WTC11 (cell line): ENCODE measurements at regions not wholly inside any gene's neighbourhood (a gene's known extent, or its start where the extent isn't known, plus 50 kb on each side); places are given as distances from the start of the nearest gene placed in this dataset.

ENCODE experiments used
- ATAC-seq: fragments of 200-7000 bp; cut with Tn5 transposase; 2 replicates; pipeline ENCODE4 v1.10.0; 2021; ENCODE audit warnings: mild to moderate bottlenecking, moderate library complexity
- CTCF ChIA-PET: fragments of 300-600 bp; sonication (Branson Sonifier 250); formaldehyde crosslinking; loops from one replicate; lab custom pipeline; 2021; ENCODE audit warnings: antibody characterized with exemption; lab: Charles Lee
- POLR2A ChIA-PET: fragments of 350-600 bp; sonication (Branson Sonifier 250); formaldehyde crosslinking; loops from one replicate; lab custom pipeline; 2021; ENCODE audit warnings: antibody characterized with exemption; lab: Charles Lee
- DNase-seq: peaks from one replicate; pipeline ENCODE4 v3.0.0; 2021; ENCODE audit warnings: low spot score
- H3K27ac Mint-ChIP-seq: 2 replicates; pipeline ENCODE4 v1.8.0; 2021; ENCODE audit warnings: mixed read lengths
- H3K27me3 Mint-ChIP-seq: 2 replicates; pipeline ENCODE4 v1.8.0; 2021; ENCODE audit warnings: low read depth, mild to moderate bottlenecking, moderate library complexity, mixed read lengths
- H3K36me3 Mint-ChIP-seq: 2 replicates; pipeline ENCODE4 v1.8.0; 2021; ENCODE audit warnings: mixed read lengths
- H3K4me1 Mint-ChIP-seq: 2 replicates; pipeline ENCODE4 v1.8.0; 2022; ENCODE audit warnings: mixed read lengths
- H3K4me3 Mint-ChIP-seq: 2 replicates; pipeline ENCODE4 v1.8.0; 2021; ENCODE audit warnings: mild to moderate bottlenecking, moderate library complexity, mixed read lengths
- H3K9me3 Mint-ChIP-seq: 2 replicates; pipeline ENCODE4 v1.8.0; 2021; ENCODE audit warnings: mixed read lengths
- ATF1 ChIP-seq: sonication (generic); formaldehyde crosslinking; IDR thresholded peaks from 2 replicates; pipeline ENCODE4 v1.8.1; 2023; ENCODE audit warnings: mild to moderate bottlenecking, moderate library complexity, missing genetic modification reagents
- IRF2 ChIP-seq: sonication (generic); formaldehyde crosslinking; IDR thresholded peaks from 2 replicates; pipeline ENCODE4 v1.8.0; 2022; ENCODE audit warnings: low read depth, missing genetic modification reagents, borderline replicate concordance
- JUN ChIP-seq: sonication (generic); formaldehyde crosslinking; IDR thresholded peaks from 2 replicates; pipeline ENCODE4 v1.8.0; 2023; ENCODE audit warnings: mild to moderate bottlenecking, missing genetic modification reagents
- KAT7 ChIP-seq: sonication (generic); formaldehyde crosslinking; IDR thresholded peaks from 2 replicates; pipeline ENCODE4 v1.8.1; 2023; ENCODE audit warnings: missing genetic modification reagents, mild to moderate bottlenecking, borderline replicate concordance
- MXD4 ChIP-seq: fragments of 250-450 bp; sonication (Bioruptor Pico); IDR thresholded peaks from 2 replicates; pipeline ENCODE4 v1.8.0; 2021; ENCODE audit warnings: mild to moderate bottlenecking, moderate library complexity, borderline replicate concordance
- MYBL2 ChIP-seq: sonication (generic); formaldehyde crosslinking; IDR thresholded peaks from 2 replicates; pipeline ENCODE4 v1.8.1; 2023; ENCODE audit warnings: mild to moderate bottlenecking, moderate library complexity, missing genetic modification reagents
- NFATC4 ChIP-seq: fragments of 250-450 bp; sonication (Bioruptor Pico); IDR thresholded peaks from 2 replicates; pipeline ENCODE4 v1.9.0; 2021; ENCODE audit warnings: mild to moderate bottlenecking
- NFYB ChIP-seq: sonication (generic); formaldehyde crosslinking; conservative IDR thresholded peaks from 2 replicates; pipeline ENCODE4 v1.8.0; 2022; ENCODE audit warnings: low read depth, missing genetic modification reagents
- NR1H2 ChIP-seq: sonication (generic); formaldehyde crosslinking; IDR thresholded peaks from 2 replicates; pipeline ENCODE4 v1.9.0; 2021; ENCODE audit warnings: mild to moderate bottlenecking, moderate library complexity, missing genetic modification reagents
- NR2C2 ChIP-seq: sonication (generic); formaldehyde crosslinking; IDR thresholded peaks from 2 replicates; pipeline ENCODE4 v1.8.0; 2022; ENCODE audit warnings: mild to moderate bottlenecking, missing genetic modification reagents
- SOX15 ChIP-seq: fragments of 250-450 bp; sonication (Bioruptor Pico); IDR thresholded peaks from 2 replicates; pipeline ENCODE4 v1.9.0; 2021; ENCODE audit warnings: mild to moderate bottlenecking
- TCF7 ChIP-seq: sonication (generic); formaldehyde crosslinking; IDR thresholded peaks from 2 replicates; pipeline ENCODE4 v1.8.0; 2022; ENCODE audit warnings: mild to moderate bottlenecking, low read depth, missing genetic modification reagents, moderate library complexity
- TEAD4 ChIP-seq: sonication (generic); formaldehyde crosslinking; IDR thresholded peaks from 2 replicates; pipeline ENCODE4 v1.8.0; 2022; ENCODE audit warnings: mild to moderate bottlenecking, missing genetic modification reagents
- ZNF121 ChIP-seq: sonication (generic); formaldehyde crosslinking; IDR thresholded peaks from 2 replicates; pipeline ENCODE4 v1.8.0; 2023; ENCODE audit warnings: missing genetic modification reagents
- ZNF219 ChIP-seq: sonication (generic); formaldehyde crosslinking; IDR thresholded peaks from 2 replicates; pipeline ENCODE4 v1.8.0; 2023; ENCODE audit warnings: missing genetic modification reagents, mild to moderate bottlenecking, borderline replicate concordance
- TF ChIP-seq, protein P1 (sequence below): sonication (generic); formaldehyde crosslinking; conservative IDR thresholded peaks from 2 replicates; pipeline ENCODE4 v1.8.1; 2022; ENCODE audit warnings: mild to moderate bottlenecking, missing genetic modification reagents
- TF ChIP-seq, protein P2 (sequence below): sonication (generic); formaldehyde crosslinking; IDR thresholded peaks from 2 replicates; pipeline ENCODE4 v1.8.1; 2022; ENCODE audit warnings: missing genetic modification reagents, borderline replicate concordance
- TF ChIP-seq, protein P3 (sequence below): sonication (generic); formaldehyde crosslinking; IDR thresholded peaks from 2 replicates; pipeline ENCODE4 v1.8.1; 2023; ENCODE audit warnings: mild to moderate bottlenecking, missing genetic modification reagents, moderate library complexity
- TF ChIP-seq, protein P4 (sequence below): sonication (generic); formaldehyde crosslinking; IDR thresholded peaks from 2 replicates; pipeline ENCODE4 v1.8.1; 2023; ENCODE audit warnings: mild to moderate bottlenecking, moderate library complexity, missing genetic modification reagents
- TF ChIP-seq, protein P5 (sequence below): fragments of 250-450 bp; sonication (Bioruptor Pico); IDR thresholded peaks from 2 replicates; pipeline ENCODE4 v1.9.0; 2021; ENCODE audit warnings: moderate library complexity, mild to moderate bottlenecking, inconsistent platforms, borderline replicate concordance
- TF ChIP-seq, protein P6 (sequence below): sonication (generic); formaldehyde crosslinking; IDR thresholded peaks from 2 replicates; pipeline ENCODE4 v1.8.0; 2022; ENCODE audit warnings: mild to moderate bottlenecking, missing genetic modification reagents
- TF ChIP-seq, protein P7 (sequence below): sonication (generic); formaldehyde crosslinking; IDR thresholded peaks from 2 replicates; pipeline ENCODE4 v1.8.0; 2022; ENCODE audit warnings: mild to moderate bottlenecking, missing genetic modification reagents

DNA sequence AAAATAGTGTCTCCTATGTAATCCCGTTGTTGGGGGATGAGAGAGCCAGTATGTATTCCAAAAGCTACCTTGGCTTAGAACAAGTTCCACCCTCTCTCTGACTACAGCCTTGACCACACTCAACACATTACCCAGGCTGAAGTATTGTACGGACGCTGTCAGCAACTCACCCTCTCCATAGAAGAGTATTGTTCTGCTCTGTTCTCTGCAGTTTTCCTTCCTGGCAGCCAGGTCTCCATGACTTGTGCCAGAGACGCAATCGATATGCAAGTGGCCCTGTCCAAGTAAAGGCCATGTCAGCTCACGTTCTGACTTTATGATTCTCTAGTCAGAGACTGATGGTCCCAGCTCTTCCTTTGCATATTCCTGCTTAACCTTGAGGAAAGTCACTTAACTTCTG is 164.1 kb upstream of the SLCO3A1 start:
- Mint-ChIP-seq H3K9me3 (peaks cover 4% of the 10 kb centered on the region), H3K36me3 (no peaks in the 10 kb centered on the region), H3K27ac (no peak overlapping the region), H3K27me3 (no peaks in the 10 kb centered on the region), H3K4me3 (no peak overlapping the region), H3K4me1 (peaks cover 3% of the 10 kb centered on the region; the same call in 1 of the 2 replicates)
- ChIA-PET CTCF (interaction anchor here (2.4 kb wide), 1 partner anchor 17 kb away, joined by 13 read pairs; no protein-coding TSS in a partner anchor), POLR2A (no interaction called here)
- ATAC-seq (no peak), DNase-seq (no peak)
- TF ChIP-seq, protein P1, sequence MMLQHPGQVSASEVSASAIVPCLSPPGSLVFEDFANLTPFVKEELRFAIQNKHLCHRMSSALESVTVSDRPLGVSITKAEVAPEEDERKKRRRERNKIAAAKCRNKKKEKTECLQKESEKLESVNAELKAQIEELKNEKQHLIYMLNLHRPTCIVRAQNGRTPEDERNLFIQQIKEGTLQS (CRISPR knock-in tag), result no peak
- TF ChIP-seq ZNF121 (CRISPR knock-in tag) (no peak), NFATC4 (CRISPR knock-in tag) (no peak), TEAD4 (CRISPR knock-in tag) (no peak), KAT7 (no peak), MXD4 (CRISPR knock-in tag) (no peak), NFYB (no peak), ZNF219 (no peak), SOX15 (CRISPR knock-in tag) (no peak), TCF7 (no peak), MYBL2 (CRISPR knock-in tag) (no peak), NR1H2 (CRISPR knock-in tag) (no peak), JUN (no peak), IRF2 (CRISPR knock-in tag) (no peak), NR2C2 (CRISPR knock-in tag) (no peak)
- TF ChIP-seq, protein P2, sequence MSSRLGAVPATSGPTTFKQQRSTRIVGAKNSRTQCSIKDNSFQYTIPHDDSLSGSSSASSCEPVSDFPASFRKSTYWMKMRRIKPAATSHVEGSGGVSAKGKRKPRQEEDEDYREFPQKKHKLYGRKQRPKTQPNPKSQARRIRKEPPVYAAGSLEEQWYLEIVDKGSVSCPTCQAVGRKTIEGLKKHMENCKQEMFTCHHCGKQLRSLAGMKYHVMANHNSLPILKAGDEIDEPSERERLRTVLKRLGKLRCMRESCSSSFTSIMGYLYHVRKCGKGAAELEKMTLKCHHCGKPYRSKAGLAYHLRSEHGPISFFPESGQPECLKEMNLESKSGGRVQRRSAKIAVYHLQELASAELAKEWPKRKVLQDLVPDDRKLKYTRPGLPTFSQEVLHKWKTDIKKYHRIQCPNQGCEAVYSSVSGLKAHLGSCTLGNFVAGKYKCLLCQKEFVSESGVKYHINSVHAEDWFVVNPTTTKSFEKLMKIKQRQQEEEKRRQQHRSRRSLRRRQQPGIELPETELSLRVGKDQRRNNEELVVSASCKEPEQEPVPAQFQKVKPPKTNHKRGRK (CRISPR knock-in tag), result no peak
- TF ChIP-seq, protein P3, sequence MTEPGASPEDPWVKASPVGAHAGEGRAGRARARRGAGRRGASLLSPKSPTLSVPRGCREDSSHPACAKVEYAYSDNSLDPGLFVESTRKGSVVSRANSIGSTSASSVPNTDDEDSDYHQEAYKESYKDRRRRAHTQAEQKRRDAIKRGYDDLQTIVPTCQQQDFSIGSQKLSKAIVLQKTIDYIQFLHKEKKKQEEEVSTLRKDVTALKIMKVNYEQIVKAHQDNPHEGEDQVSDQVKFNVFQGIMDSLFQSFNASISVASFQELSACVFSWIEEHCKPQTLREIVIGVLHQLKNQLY, result no peak
- TF ChIP-seq, protein P4, sequence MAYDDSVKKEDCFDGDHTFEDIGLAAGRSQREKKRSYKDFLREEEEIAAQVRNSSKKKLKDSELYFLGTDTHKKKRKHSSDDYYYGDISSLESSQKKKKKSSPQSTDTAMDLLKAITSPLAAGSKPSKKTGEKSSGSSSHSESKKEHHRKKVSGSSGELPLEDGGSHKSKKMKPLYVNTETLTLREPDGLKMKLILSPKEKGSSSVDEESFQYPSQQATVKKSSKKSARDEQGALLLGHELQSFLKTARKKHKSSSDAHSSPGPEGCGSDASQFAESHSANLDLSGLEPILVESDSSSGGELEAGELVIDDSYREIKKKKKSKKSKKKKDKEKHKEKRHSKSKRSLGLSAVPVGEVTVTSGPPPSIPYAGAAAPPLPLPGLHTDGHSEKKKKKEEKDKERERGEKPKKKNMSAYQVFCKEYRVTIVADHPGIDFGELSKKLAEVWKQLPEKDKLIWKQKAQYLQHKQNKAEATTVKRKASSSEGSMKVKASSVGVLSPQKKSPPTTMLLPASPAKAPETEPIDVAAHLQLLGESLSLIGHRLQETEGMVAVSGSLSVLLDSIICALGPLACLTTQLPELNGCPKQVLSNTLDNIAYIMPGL, result no peak
- TF ChIP-seq, protein P5, sequence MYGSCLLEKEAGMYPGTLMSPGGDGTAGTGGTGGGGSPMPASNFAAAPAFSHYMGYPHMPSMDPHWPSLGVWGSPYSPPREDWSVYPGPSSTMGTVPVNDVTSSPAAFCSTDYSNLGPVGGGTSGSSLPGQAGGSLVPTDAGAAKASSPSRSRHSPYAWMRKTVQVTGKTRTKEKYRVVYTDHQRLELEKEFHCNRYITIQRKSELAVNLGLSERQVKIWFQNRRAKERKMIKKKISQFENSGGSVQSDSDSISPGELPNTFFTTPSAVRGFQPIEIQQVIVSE, result no peak
- TF ChIP-seq, protein P6, sequence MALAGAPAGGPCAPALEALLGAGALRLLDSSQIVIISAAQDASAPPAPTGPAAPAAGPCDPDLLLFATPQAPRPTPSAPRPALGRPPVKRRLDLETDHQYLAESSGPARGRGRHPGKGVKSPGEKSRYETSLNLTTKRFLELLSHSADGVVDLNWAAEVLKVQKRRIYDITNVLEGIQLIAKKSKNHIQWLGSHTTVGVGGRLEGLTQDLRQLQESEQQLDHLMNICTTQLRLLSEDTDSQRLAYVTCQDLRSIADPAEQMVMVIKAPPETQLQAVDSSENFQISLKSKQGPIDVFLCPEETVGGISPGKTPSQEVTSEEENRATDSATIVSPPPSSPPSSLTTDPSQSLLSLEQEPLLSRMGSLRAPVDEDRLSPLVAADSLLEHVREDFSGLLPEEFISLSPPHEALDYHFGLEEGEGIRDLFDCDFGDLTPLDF (CRISPR knock-in tag), result no peak

DNA sequence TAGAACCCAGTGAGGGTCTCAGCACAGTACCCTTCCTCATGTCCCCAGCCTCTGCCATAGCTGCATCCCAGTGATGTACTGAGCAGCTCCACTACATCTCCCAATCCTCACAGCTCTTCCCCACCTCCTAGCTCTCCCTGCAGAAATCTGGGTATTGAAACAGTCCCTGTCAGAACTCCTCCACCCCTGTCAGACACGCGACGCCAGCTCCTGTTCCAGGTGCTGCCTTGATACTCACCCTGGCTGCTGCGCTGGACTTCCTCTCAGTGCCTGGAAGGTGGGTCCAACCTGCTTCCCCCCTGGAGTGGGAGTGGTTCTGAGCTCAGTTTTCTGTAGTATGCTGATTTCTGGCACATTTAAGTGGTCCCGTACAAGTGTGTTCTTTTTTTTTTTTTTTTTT is 160.9 kb upstream of the SLCO3A1 start:
- H3K36me3 Mint-ChIP-seq, result no peaks in the 10 kb centered on the region
- H3K4me1 Mint-ChIP-seq, result peaks cover 3% of the 10 kb centered on the region; the same call in 1 of the 2 replicates
- H3K27me3 Mint-ChIP-seq, result no peaks in the 10 kb centered on the region
- no peak overlapping the region for H3K4me3 Mint-ChIP-seq
- no peak for DNase-seq
- TF ChIP-seq ATF1 (no peak), JUN (no peak), KAT7 (no peak)
- TF ChIP-seq, protein P7, sequence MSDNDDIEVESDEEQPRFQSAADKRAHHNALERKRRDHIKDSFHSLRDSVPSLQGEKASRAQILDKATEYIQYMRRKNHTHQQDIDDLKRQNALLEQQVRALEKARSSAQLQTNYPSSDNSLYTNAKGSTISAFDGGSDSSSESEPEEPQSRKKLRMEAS (CRISPR knock-in tag), result no peak
- peaks cover 4% of the 10 kb centered on the region for H3K9me3 Mint-ChIP-seq
- no peak overlapping the region for H3K27ac Mint-ChIP-seq
- CTCF ChIA-PET, result interaction anchor here (1.5 to 2.2 kb wide), 2 partner anchors 14 to 161 kb away, joined by 3 to 13 read pairs; partner anchors contain the start of gene SLCO3A1
- POLR2A ChIA-PET, result interaction anchor here (0.6 kb wide), 1 partner anchor 216 kb away, joined by 6 read pairs; no protein-coding TSS in a partner anchor
- no peak for ATAC-seq
